DOHH2 (cell line): ENCODE measurements at regions not wholly inside any gene's neighbourhood (a gene's known extent, or its start where the extent isn't known, plus 50 kb on each side); places are given as distances from the start of the nearest gene placed in this dataset.

Experiments used
- H3F3A ChIP-seq: fragments of 200-600 bp; sonication (generic), shearing (Covaris generic); 2 replicates; pipeline ENCODE4 v1.6.0; 2016; ENCODE audit warnings: antibody characterized with exemption, mild to moderate bottlenecking; ENCODE audit not compliant: control insufficient read depth, insufficient read depth
- H3K27ac ChIP-seq: fragments of 200-600 bp; sonication (generic); 2 replicates; pipeline ENCODE4 v1.5.1; 2014; ENCODE audit warnings: low read depth, mild to moderate bottlenecking, low read length, moderate library complexity
- H3K27me3 ChIP-seq: fragments of 200-600 bp; sonication (generic); 2 replicates; pipeline ENCODE4 v1.6.1; 2014; ENCODE audit warnings: mild to moderate bottlenecking, low read length, mixed read lengths; ENCODE audit not compliant: control insufficient read depth
- H3K36me3 ChIP-seq: fragments of 200-600 bp; sonication (generic); 2 replicates; pipeline ENCODE4 v1.6.1; 2014; ENCODE audit warnings: mild to moderate bottlenecking, low read length, moderate library complexity, mixed read lengths; ENCODE audit not compliant: control insufficient read depth
- H3K4me1 ChIP-seq: fragments of 200-600 bp; sonication (generic); 2 replicates; pipeline ENCODE4 v1.6.1; 2014; ENCODE audit warnings: mild to moderate bottlenecking, low read length, mixed read lengths; ENCODE audit not compliant: control insufficient read depth
- H3K4me2 ChIP-seq: fragments of 200-600 bp; sonication (generic); 2 replicates; pipeline ENCODE4 v1.6.0; 2014; ENCODE audit warnings: mild to moderate bottlenecking, low read length, moderate library complexity
- H3K4me3 ChIP-seq: fragments of 200-600 bp; sonication (generic); 2 replicates; pipeline ENCODE4 v1.5.1; 2014; ENCODE audit warnings: mild to moderate bottlenecking, low read length, mixed read lengths
- H3K79me2 ChIP-seq: fragments of 200-600 bp; sonication (generic); 2 replicates; pipeline ENCODE4 v1.6.1; 2014; ENCODE audit warnings: mild to moderate bottlenecking, low read length, mixed read lengths; ENCODE audit not compliant: control insufficient read depth
- H3K9me2 ChIP-seq: fragments of 200-600 bp; sonication (generic); replicated peaks from 2 replicates; pipeline ENCODE4 v1.6.1; 2014; ENCODE audit warnings: mild to moderate bottlenecking, low read length, mixed read lengths; ENCODE audit not compliant: control insufficient read depth
- H3K9me3 ChIP-seq: fragments of 200-600 bp; sonication (generic); 2 replicates; pipeline ENCODE4 v1.6.1; 2014; ENCODE audit warnings: antibody characterized with exemption, low read length, mixed read lengths; ENCODE audit not compliant: control insufficient read depth, insufficient read depth
- H4K20me1 ChIP-seq: fragments of 200-600 bp; sonication (generic); 2 replicates; pipeline ENCODE4 v1.6.0; 2014; ENCODE audit warnings: low read depth, mild to moderate bottlenecking, antibody characterized with exemption, low read length, moderate library complexity; ENCODE audit not compliant: control insufficient read depth, insufficient read depth
- CTCF ChIP-seq: fragments of 200-600 bp; sonication (generic); IDR thresholded peaks from one replicate; pipeline ENCODE4 v1.5.1; 2014; ENCODE audit warnings: antibody characterized with exemption, mild to moderate bottlenecking, low read depth, low read length; ENCODE audit not compliant: poor library complexity, severe bottlenecking
- EZH2phosphoT487 ChIP-seq: fragments of 200-600 bp; sonication (generic); IDR thresholded peaks from 2 replicates; pipeline ENCODE4 v1.6.1; 2017; ENCODE audit warnings: borderline replicate concordance, mild to moderate bottlenecking, antibody characterized with exemption, low read length, moderate library complexity, mixed read lengths

GRCh38 chr21:22062472-22063139 lies 1064.4 kb downstream of the NCAM2 start:
- TF ChIP-seq CTCF: no peak
- TF ChIP-seq EZH2phosphoT487: no peak
- no peak overlapping the region for H3K4me2 ChIP-seq
- no peaks in the 10 kb centered on the region for H3K27me3 ChIP-seq
- no peaks in the 10 kb centered on the region for H3K36me3 ChIP-seq
- no peak overlapping the region for H3K4me3 ChIP-seq
- H3K4me1 ChIP-seq: no peaks in the 10 kb centered on the region
- no peaks in the 10 kb centered on the region for H4K20me1 ChIP-seq
- no peaks in the 10 kb centered on the region for H3K9me2 ChIP-seq
- no peaks in the 10 kb centered on the region for H3K79me2 ChIP-seq
- no peaks in the 10 kb centered on the region for H3K9me3 ChIP-seq
- H3F3A ChIP-seq: no peaks in the 10 kb centered on the region
- no peak overlapping the region for H3K27ac ChIP-seq

- no peaks in the 10 kb centered on the region for H3K79me2 ChIP-seq
- no peaks in the 10 kb centered on the region for H3K9me2 ChIP-seq
- H3K36me3 ChIP-seq: no peaks in the 10 kb centered on the region
- TF ChIP-seq CTCF: no peak
- no peak for TF ChIP-seq EZH2phosphoT487
- H3K27ac ChIP-seq: no peak overlapping the region
- H3K4me3 ChIP-seq: no peak overlapping the region
- H3K9me3 ChIP-seq: no peaks in the 10 kb centered on the region
- no peaks in the 10 kb centered on the region for H3K27me3 ChIP-seq
- H3F3A ChIP-seq: no peaks in the 10 kb centered on the region
- H3K4me1 ChIP-seq: no peaks in the 10 kb centered on the region
- H3K4me2 ChIP-seq: no peak overlapping the region
- no peaks in the 10 kb centered on the region for H4K20me1 ChIP-seq
Measured at GRCh38 chr21:22063140-22063539, 1064.9 kb downstream of the NCAM2 start.

GRCh38 chr21:22076471-22076870 lies 1078.3 kb downstream of the NCAM2 start:
- H3K4me3 ChIP-seq: no peak overlapping the region
- no peak overlapping the region for H3K27ac ChIP-seq
- H3K79me2 ChIP-seq: no peaks in the 10 kb centered on the region
- no peak for TF ChIP-seq CTCF
- no peak for TF ChIP-seq EZH2phosphoT487
- no peaks in the 10 kb centered on the region for H4K20me1 ChIP-seq
- H3K36me3 ChIP-seq: no peaks in the 10 kb centered on the region
- no peaks in the 10 kb centered on the region for H3K4me1 ChIP-seq
- H3K27me3 ChIP-seq: no peaks in the 10 kb centered on the region
- no peak overlapping the region for H3K4me2 ChIP-seq
- H3K9me2 ChIP-seq: no peaks in the 10 kb centered on the region
- H3K9me3 ChIP-seq: 0 out of 2 replicates have a peak, but pooled peaks cover 2% of the 10 kb centered on the region
- no peaks in the 10 kb centered on the region for H3F3A ChIP-seq
